Fibroblast of lung (primary cell): ENCODE measurements at regions not wholly inside any gene's neighbourhood (a gene's known extent, or its start where the extent isn't known, plus 50 kb on each side); places are given as distances from the start of the nearest gene placed in this dataset.

ENCODE experiments used
- CTCF ChIP-seq, 2 donors: IDR thresholded peaks in 1 of 2; conservative IDR thresholded peaks in 1 of 2; 1 replicate in 1 of 2; 2 replicates in 1 of 2; pipeline ENCODE4 v1.5.1; 2011 to 2012; ENCODE audit warnings: low read length in 2 of 2, control low read depth in 1 of 2, inconsistent platforms in 1 of 2, low read depth in 1 of 2, mild to moderate bottlenecking in 1 of 2
- EZH2 ChIP-seq: IDR thresholded peaks from 2 replicates; pipeline ENCODE4 v1.5.1; 2012; ENCODE audit warnings: low read length, control low read depth, mild to moderate bottlenecking; ENCODE audit errors: missing control alignments

- TF ChIP-seq CTCF (conservative IDR thresholded peaks at IDR 0.05 in 1 of 2, IDR thresholded peaks at IDR 0.05 in 1 of 2; ENCODE audit: low read depth in 1 of 2, low read length in 2 of 2) (no peak), EZH2 (no peak)
Observed at GRCh38 chr2:192657362-192657761, 462.6 kb upstream of the TMEFF2 start.
